Adrenal gland (tissue), 5 donors: ENCODE measurements at regions not wholly inside any gene's neighbourhood (a gene's known extent, or its start where the extent isn't known, plus 50 kb on each side); places are given as distances from the start of the nearest gene placed in this dataset.

Experiments
- POLR2A ChIP-seq, 2 donors: fragments of 450-650 bp; IDR thresholded peaks; one replicate each; pipeline ENCODE4 v1.6.1; 2017; ENCODE audit warnings: antibody characterized with exemption in 2 of 2, mild to moderate bottlenecking in 2 of 2, moderate library complexity in 1 of 2
- TF ChIP-seq, protein P1 (sequence below), 6 experiments: fragments of 450-650 bp in 4 of 6; fragments of 200-600 bp in 2 of 6; sonication (generic) in 1 of 6; IDR thresholded peaks; 1 replicate in 5 of 6; 2 replicates in 1 of 6; pipeline versions ENCODE4 v1.5.1 to v1.8.0; 2016 to 2021; ENCODE audit warnings: antibody characterized with exemption in 6 of 6, mild to moderate bottlenecking in 2 of 6, moderate library complexity in 1 of 6
- donor health status: DM: no; HTN: no; CAD: no.

DNA sequence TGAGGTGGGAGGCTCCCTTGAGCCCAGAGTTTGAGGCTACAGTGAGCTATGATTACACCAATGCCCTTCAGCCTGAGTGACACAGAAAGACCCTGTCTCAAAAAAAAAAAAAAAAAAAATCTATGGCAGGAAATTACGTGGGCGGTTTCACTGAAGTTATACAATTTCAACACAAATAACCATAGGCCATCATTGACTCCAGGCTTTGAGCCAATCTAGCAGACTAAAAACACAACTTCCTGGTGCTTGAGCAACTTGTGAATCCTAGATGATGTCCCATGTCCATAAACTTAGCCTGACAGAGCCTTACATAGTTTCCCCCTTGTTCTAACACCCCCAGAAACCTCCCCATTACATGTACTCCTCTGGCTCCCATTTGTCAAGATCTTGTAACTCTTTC is 131.8 kb downstream of the QRSL1 start:
- TF ChIP-seq, protein P1, sequence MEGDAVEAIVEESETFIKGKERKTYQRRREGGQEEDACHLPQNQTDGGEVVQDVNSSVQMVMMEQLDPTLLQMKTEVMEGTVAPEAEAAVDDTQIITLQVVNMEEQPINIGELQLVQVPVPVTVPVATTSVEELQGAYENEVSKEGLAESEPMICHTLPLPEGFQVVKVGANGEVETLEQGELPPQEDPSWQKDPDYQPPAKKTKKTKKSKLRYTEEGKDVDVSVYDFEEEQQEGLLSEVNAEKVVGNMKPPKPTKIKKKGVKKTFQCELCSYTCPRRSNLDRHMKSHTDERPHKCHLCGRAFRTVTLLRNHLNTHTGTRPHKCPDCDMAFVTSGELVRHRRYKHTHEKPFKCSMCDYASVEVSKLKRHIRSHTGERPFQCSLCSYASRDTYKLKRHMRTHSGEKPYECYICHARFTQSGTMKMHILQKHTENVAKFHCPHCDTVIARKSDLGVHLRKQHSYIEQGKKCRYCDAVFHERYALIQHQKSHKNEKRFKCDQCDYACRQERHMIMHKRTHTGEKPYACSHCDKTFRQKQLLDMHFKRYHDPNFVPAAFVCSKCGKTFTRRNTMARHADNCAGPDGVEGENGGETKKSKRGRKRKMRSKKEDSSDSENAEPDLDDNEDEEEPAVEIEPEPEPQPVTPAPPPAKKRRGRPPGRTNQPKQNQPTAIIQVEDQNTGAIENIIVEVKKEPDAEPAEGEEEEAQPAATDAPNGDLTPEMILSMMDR (IDR thresholded peaks at IDR 0.05), result no peak
- TF ChIP-seq POLR2A (IDR thresholded peaks at IDR 0.05), result no peak
